HCT116 (cell line): ENCODE measurements at regions not wholly inside any gene's neighbourhood (a gene's known extent, or its start where the extent isn't known, plus 50 kb on each side); places are given as distances from the start of the nearest gene placed in this dataset.

ENCODE experiments used
- ATAC-seq: fragments of 200-7000 bp; cut with Tn5 transposase; 2 replicates; pipeline ENCODE4 v1.9.1; 2020; ENCODE audit warnings: mild to moderate bottlenecking, moderate library complexity
- BruUV-seq: library from RNA; stranded (reverse); fragments of 400-500 nt; replicated peaks from 2 replicates; lab custom pipeline; 2021; lab: Mats Ljungman, UMichigan
- CTCF ChIA-PET: fragments of 300-600 bp; sonication (Branson Sonifier 250); formaldehyde crosslinking; loops from one replicate; lab custom pipeline; 2021; ENCODE audit warnings: antibody characterized with exemption; lab: Charles Lee
- POLR2A ChIA-PET: fragments of 300-600, 350-600 bp; sonication (Branson Sonifier 250); formaldehyde crosslinking; loops from one replicate; lab custom pipeline; 2021; ENCODE audit warnings: antibody characterized with exemption; lab: Charles Lee
- RAD21 ChIA-PET, 2 experiments: fragments of 300-600 bp; sonication (Branson Sonifier 250); formaldehyde crosslinking; loops; one replicate each; lab custom pipeline; 2023; ENCODE audit warnings: low total read pairs in 2 of 2; ENCODE audit not compliant: uncharacterized antibody in 2 of 2, unreplicated experiment in 2 of 2, low non-redundant PET in 1 of 2; lab: Charles Lee
- DNase-seq: peaks from one replicate; pipeline ENCODE4 v3.0.0-alpha.2; 2010; ENCODE audit warnings: low read depth, low spot score
- H2AFZ ChIP-seq: fragments of 200-600 bp; shearing (Covaris generic), sonication (generic); 2 replicates; pipeline ENCODE4 v1.6.1; 2017; ENCODE audit warnings: low read depth, mixed run types, mixed read lengths, antibody characterized with exemption, low read length; ENCODE audit not compliant: poor library complexity, severe bottlenecking
- H3K27ac ChIP-seq: 2 replicates; pipeline ENCODE4 v1.5.1; 2012; ENCODE audit warnings: low read depth, low read length
- H3K27me3 ChIP-seq: fragments of 200-600 bp; sonication (generic); 2 replicates; pipeline ENCODE4 v1.6.1; 2016; ENCODE audit warnings: mixed run types, low read length, mixed read lengths; ENCODE audit not compliant: insufficient read depth
- H3K36me3 ChIP-seq, 2 experiments: fragments of 200-500 bp in 1 of 2; fragments of 200-600 bp in 1 of 2; sonication (Bioruptor generic) in 1 of 2; sonication (generic) in 1 of 2; 2 replicates each; pipeline versions ENCODE4 v1.5.1 to v1.6.1; 2014 to 2016; ENCODE audit warnings: low read length in 2 of 2, inconsistent platforms in 1 of 2, mixed read lengths in 1 of 2, mixed run types in 1 of 2; ENCODE audit not compliant: insufficient read depth in 2 of 2, control insufficient read depth in 1 of 2
- H3K4me1 ChIP-seq, 2 experiments: fragments of 200-600 bp in 1 of 2; sonication (generic) in 1 of 2; 2 replicates each; pipeline versions ENCODE4 v1.5.1 to v1.6.1; 2012 to 2017; ENCODE audit warnings: low read length in 2 of 2, inconsistent platforms in 1 of 2, mild to moderate bottlenecking in 1 of 2, mixed read lengths in 1 of 2, mixed run types in 1 of 2, moderate library complexity in 1 of 2; ENCODE audit not compliant: insufficient read depth in 2 of 2, control insufficient read depth in 1 of 2
- H3K4me2 ChIP-seq: fragments of 200-600 bp; sonication (generic); 2 replicates; pipeline ENCODE4 v1.6.1; 2017; ENCODE audit warnings: mixed run types, low read length, mixed read lengths
- H3K4me3 ChIP-seq, 2 experiments: fragments of 200-600 bp in 1 of 2; sonication (generic) in 1 of 2; replicated peaks in 1 of 2; 2 replicates each; pipeline ENCODE4 v1.5.1; 2011 to 2016; ENCODE audit warnings: low read length in 2 of 2, control low read depth in 1 of 2, low read depth in 1 of 2, mild to moderate bottlenecking in 1 of 2, mixed read lengths in 1 of 2, mixed run types in 1 of 2
- H3K79me2 ChIP-seq: fragments of 200-600 bp; sonication (generic); 2 replicates; pipeline ENCODE4 v1.6.1; 2017; ENCODE audit warnings: mild to moderate bottlenecking, mixed run types, low read length, moderate library complexity, mixed read lengths; ENCODE audit not compliant: insufficient read depth
- H3K9ac ChIP-seq: fragments of 200-600 bp; sonication (generic); 2 replicates; pipeline ENCODE4 v1.6.1; 2016; ENCODE audit warnings: low read length, mixed read lengths
- H3K9me2 ChIP-seq: fragments of 200-600 bp; sonication (generic), shearing (Covaris generic); 2 replicates; pipeline ENCODE4 v1.6.1; 2017; ENCODE audit warnings: mixed run types, mild to moderate bottlenecking, moderate library complexity; ENCODE audit not compliant: insufficient read depth
- H3K9me3 ChIP-seq, 2 experiments: fragments of 200-500 bp in 1 of 2; fragments of 200-600 bp in 1 of 2; sonication (Bioruptor generic) in 1 of 2; sonication (generic) in 1 of 2; 2 replicates each; pipeline ENCODE4 v1.6.1; 2014 to 2017; ENCODE audit warnings: low read length in 2 of 2, mixed read lengths in 2 of 2, inconsistent platforms in 1 of 2, low read depth in 1 of 2, mild to moderate bottlenecking in 1 of 2, mixed run types in 1 of 2, moderate library complexity in 1 of 2; ENCODE audit not compliant: control insufficient read depth in 1 of 2, insufficient read depth in 1 of 2
- H4K20me1 ChIP-seq: fragments of 200-600 bp; sonication (generic), shearing (Covaris generic); 2 replicates; pipeline ENCODE4 v1.6.1; 2017; ENCODE audit warnings: mixed run types, mild to moderate bottlenecking, moderate library complexity; ENCODE audit not compliant: insufficient read depth
- CTCF ChIP-seq, 3 experiments: fragments of 200-600 bp in 1 of 3; sonication (generic) in 1 of 3; IDR thresholded peaks in 2 of 3; conservative IDR thresholded peaks in 1 of 3; 2 replicates each; pipeline ENCODE4 v1.5.1; 2012 to 2017; ENCODE audit warnings: low read depth in 2 of 3, low read length in 2 of 3, antibody characterized with exemption in 1 of 3, borderline replicate concordance in 1 of 3, control low read depth in 1 of 3, mild to moderate bottlenecking in 1 of 3, mixed read lengths in 1 of 3, mixed run types in 1 of 3, moderate library complexity in 1 of 3; ENCODE audit not compliant: insufficient read depth in 1 of 3
- EGR1 ChIP-seq: IDR thresholded peaks from 2 replicates; pipeline ENCODE4 v1.6.1; 2012; ENCODE audit warnings: low read depth
- ELF1 ChIP-seq: IDR thresholded peaks from 2 replicates; pipeline ENCODE4 v1.6.1; 2012; ENCODE audit warnings: low read depth, borderline replicate concordance
- POLR2AphosphoS5 ChIP-seq: IDR thresholded peaks from 2 replicates; pipeline ENCODE4 v1.6.1; 2011; ENCODE audit warnings: mild to moderate bottlenecking, low read depth, low read length, moderate library complexity
- SP1 ChIP-seq: IDR thresholded peaks from 2 replicates; pipeline ENCODE4 v1.6.1; 2012; ENCODE audit warnings: low read depth
- SRF ChIP-seq: IDR thresholded peaks from 2 replicates; pipeline ENCODE4 v1.6.1; 2012; ENCODE audit warnings: low read depth
- ZBTB33 ChIP-seq: IDR thresholded peaks from 2 replicates; pipeline ENCODE4 v1.6.1; 2011; ENCODE audit warnings: mild to moderate bottlenecking, low read length, moderate library complexity; ENCODE audit not compliant: insufficient replicate concordance; ENCODE audit errors: extremely low read depth
- intact Hi-C: fragments of 100-400 bp; cut with micrococcal nuclease; formaldehyde crosslinking; loops from 2 replicates; pipeline ENCODE4 v1.10.0; 2022

GRCh38 chr1:191320062-191320461 lies 838.2 kb upstream of the RGS18 start:
- CTCF ChIA-PET: no interaction called here
- Histone ChIP-seq H3K9me2 (no peaks in the 10 kb centered on the region), H3K36me3 (no peaks in the 10 kb centered on the region), H4K20me1 (no peaks in the 10 kb centered on the region; the same call in 1 of the 2 replicates), H3K4me3 (no peak overlapping the region), H3K27ac (no peak overlapping the region), H3K4me1 (no peaks in the 10 kb centered on the region), H3K4me2 (no peak overlapping the region), H3K27me3 (no peaks in the 10 kb centered on the region), H3K9ac (no peak overlapping the region), H2AFZ (peak overlapping the region; percentile 48), H3K9me3 (no peaks in the 10 kb centered on the region), H3K79me2 (no peaks in the 10 kb centered on the region)
- no peak for ATAC-seq
- TF ChIP-seq POLR2AphosphoS5 (no peak), CTCF (IDR thresholded peaks at IDR 0.05 in 2 of 3, conservative IDR thresholded peaks at IDR 0.05 in 1 of 3; ENCODE audit: borderline replicate concordance in 1 of 3, insufficient read depth in 1 of 3, low read depth in 2 of 3, low read length in 2 of 3) (no peak), ELF1 (no peak), SP1 (no peak), SRF (no peak), EGR1 (no peak), ZBTB33 (no peak)
- intact Hi-C loops: no loop called here
- no TSS peak for BruUV-seq
- POLR2A ChIA-PET: no interaction called here
- DNase-seq: no peak
- RAD21 ChIA-PET: no interaction called here
